ENCODE measurements at regions not wholly inside any gene's neighbourhood (a gene's known extent, or its start where the extent isn't known, plus 50 kb on each side); places are given as distances from the start of the nearest gene placed in this dataset.

- no peak overlapping the region for H3K4me2 ChIP-seq (ENCODE audit: low read depth, low read length, poor library complexity, severe bottlenecking)
- H3K4me1 ChIP-seq (ENCODE audit: insufficient read depth, low read length, poor library complexity, severe bottlenecking) = no peaks in the 10 kb centered on the region
- H4K20me1 ChIP-seq (ENCODE audit: insufficient read depth, low read length, poor library complexity, severe bottlenecking) = no peaks in the 10 kb centered on the region
- no peaks in the 10 kb centered on the region for H3K27me3 ChIP-seq (ENCODE audit: insufficient read depth, low read length, poor library complexity, severe bottlenecking)
- H3F3A ChIP-seq (ENCODE audit: low read depth) = no peaks in the 10 kb centered on the region
- no peaks in the 10 kb centered on the region for H3K9me2 ChIP-seq (replicated peaks; ENCODE audit: low read depth, low read length)
- no peak overlapping the region for H3K9ac ChIP-seq (ENCODE audit: low read depth, low read length, poor library complexity, severe bottlenecking)
- H3K36me3 ChIP-seq (ENCODE audit: insufficient read depth, low read length) = no peaks in the 10 kb centered on the region
- peaks cover 3% of the 10 kb centered on the region; the same call in 1 of the 2 replicates for H3K9me3 ChIP-seq (ENCODE audit: insufficient read depth, low read depth, low read length)
- H3K79me2 ChIP-seq (ENCODE audit: insufficient read depth, low read length) = no peaks in the 10 kb centered on the region
- TF ChIP-seq EZH2phosphoT487 (IDR thresholded peaks at IDR 0.05; ENCODE audit: borderline replicate concordance) = no peak
- H3K4me3 ChIP-seq (ENCODE audit: low read length, poor library complexity, severe bottlenecking) = no peak overlapping the region
- H2AFZ ChIP-seq (ENCODE audit: low read length) = no peak overlapping the region
These were observed 772.3 kb upstream of the ADAMTS5 start for GRCh38 chr21:27739187-27739586.

DNA sequence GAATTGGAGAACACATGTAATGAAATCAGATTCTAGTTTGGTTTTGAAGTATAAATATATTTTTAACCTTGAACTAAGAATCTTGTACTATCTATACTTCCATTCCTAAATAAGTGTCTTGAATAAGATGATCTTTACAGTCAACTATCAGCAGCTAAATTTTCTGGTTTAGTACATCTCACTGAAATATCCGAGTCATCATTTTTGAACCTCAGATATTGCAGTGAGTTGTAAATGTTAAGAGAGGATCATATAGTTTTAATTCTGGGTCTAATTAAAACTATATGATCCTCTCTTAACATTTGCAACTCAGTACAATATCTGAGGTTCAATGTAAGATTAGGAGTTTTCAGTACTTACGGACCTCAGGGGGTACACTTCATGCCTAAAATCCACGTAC, 768.8 kb upstream of the ADAMTS5 start:
- Histone ChIP-seq H3K36me3 (ENCODE audit: insufficient read depth, low read length) (no peaks in the 10 kb centered on the region), H3K79me2 (ENCODE audit: insufficient read depth, low read length) (no peaks in the 10 kb centered on the region), H3K9me3 (ENCODE audit: insufficient read depth, low read depth, low read length) (no peaks in the 10 kb centered on the region), H3K27me3 (ENCODE audit: insufficient read depth, low read length, poor library complexity, severe bottlenecking) (no peaks in the 10 kb centered on the region), H2AFZ (ENCODE audit: low read length) (no peak overlapping the region), H3K4me3 (ENCODE audit: low read length, poor library complexity, severe bottlenecking) (no peak overlapping the region), H3K9me2 (replicated peaks; ENCODE audit: low read depth, low read length) (no peaks in the 10 kb centered on the region), H3K4me1 (ENCODE audit: insufficient read depth, low read length, poor library complexity, severe bottlenecking) (no peaks in the 10 kb centered on the region), H4K20me1 (ENCODE audit: insufficient read depth, low read length, poor library complexity, severe bottlenecking) (no peaks in the 10 kb centered on the region), H3K4me2 (ENCODE audit: low read depth, low read length, poor library complexity, severe bottlenecking) (no peak overlapping the region), H3K9ac (ENCODE audit: low read depth, low read length, poor library complexity, severe bottlenecking) (no peak overlapping the region), H3F3A (ENCODE audit: low read depth) (no peaks in the 10 kb centered on the region)
- TF ChIP-seq EZH2phosphoT487 (IDR thresholded peaks at IDR 0.05; ENCODE audit: borderline replicate concordance) (no peak), CTCF (conservative IDR thresholded peaks at IDR 0.05; ENCODE audit: low read length) (no peak)

DNA sequence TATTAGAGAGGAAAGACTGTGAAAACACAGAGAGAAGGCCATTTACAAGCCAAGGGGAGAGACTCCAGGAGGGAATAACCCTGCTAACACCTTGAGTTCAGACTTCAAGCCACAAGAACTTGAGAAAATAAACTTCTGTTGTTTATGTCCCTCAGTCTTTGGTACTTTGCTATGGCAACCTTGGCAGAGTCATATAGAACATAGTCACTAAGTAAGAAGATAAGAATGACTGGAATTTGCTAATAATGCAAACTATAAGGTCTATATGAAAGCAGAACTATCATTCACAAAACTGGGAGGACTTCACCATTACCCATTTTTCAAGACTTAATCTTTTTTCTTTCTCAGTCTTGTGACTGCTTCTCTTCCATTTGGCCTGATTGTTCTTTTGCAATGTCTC, 767.3 kb upstream of the ADAMTS5 start:
- Histone ChIP-seq H3K79me2 (ENCODE audit: insufficient read depth, low read length) (no peaks in the 10 kb centered on the region), H4K20me1 (ENCODE audit: insufficient read depth, low read length, poor library complexity, severe bottlenecking) (no peaks in the 10 kb centered on the region), H3K4me2 (ENCODE audit: low read depth, low read length, poor library complexity, severe bottlenecking) (no peak overlapping the region), H3K9ac (ENCODE audit: low read depth, low read length, poor library complexity, severe bottlenecking) (no peak overlapping the region), H3K9me3 (ENCODE audit: insufficient read depth, low read depth, low read length) (no peaks in the 10 kb centered on the region), H3K36me3 (ENCODE audit: insufficient read depth, low read length) (no peaks in the 10 kb centered on the region), H3K4me3 (ENCODE audit: low read length, poor library complexity, severe bottlenecking) (no peak overlapping the region), H3K27me3 (ENCODE audit: insufficient read depth, low read length, poor library complexity, severe bottlenecking) (no peaks in the 10 kb centered on the region), H3K9me2 (replicated peaks; ENCODE audit: low read depth, low read length) (no peaks in the 10 kb centered on the region), H3K4me1 (ENCODE audit: insufficient read depth, low read length, poor library complexity, severe bottlenecking) (no peaks in the 10 kb centered on the region), H2AFZ (ENCODE audit: low read length) (no peak overlapping the region), H3F3A (ENCODE audit: low read depth) (no peaks in the 10 kb centered on the region)
- TF ChIP-seq CTCF (conservative IDR thresholded peaks at IDR 0.05; ENCODE audit: low read length) = no peak
- TF ChIP-seq EZH2phosphoT487 (IDR thresholded peaks at IDR 0.05; ENCODE audit: borderline replicate concordance) = no peak

- no peak overlapping the region for H2AFZ ChIP-seq (ENCODE audit: low read length)
- H3K9me2 ChIP-seq (replicated peaks; ENCODE audit: low read depth, low read length) = no peaks in the 10 kb centered on the region
- no peaks in the 10 kb centered on the region for H3F3A ChIP-seq (ENCODE audit: low read depth)
- no peaks in the 10 kb centered on the region for H3K79me2 ChIP-seq (ENCODE audit: insufficient read depth, low read length)
- H3K4me2 ChIP-seq (ENCODE audit: low read depth, low read length, poor library complexity, severe bottlenecking) = no peak overlapping the region
- no peaks in the 10 kb centered on the region; the same call in 1 of the 2 replicates for H3K9me3 ChIP-seq (ENCODE audit: insufficient read depth, low read depth, low read length)
- H3K4me1 ChIP-seq (ENCODE audit: insufficient read depth, low read length, poor library complexity, severe bottlenecking) = no peaks in the 10 kb centered on the region
- H3K9ac ChIP-seq (ENCODE audit: low read depth, low read length, poor library complexity, severe bottlenecking) = no peak overlapping the region
- H3K36me3 ChIP-seq (ENCODE audit: insufficient read depth, low read length) = no peaks in the 10 kb centered on the region
- no peak overlapping the region for H3K4me3 ChIP-seq (ENCODE audit: low read length, poor library complexity, severe bottlenecking)
- H3K27me3 ChIP-seq (ENCODE audit: insufficient read depth, low read length, poor library complexity, severe bottlenecking) = no peaks in the 10 kb centered on the region
- H4K20me1 ChIP-seq (ENCODE audit: insufficient read depth, low read length, poor library complexity, severe bottlenecking) = no peaks in the 10 kb centered on the region
- TF ChIP-seq EZH2phosphoT487 (IDR thresholded peaks at IDR 0.05; ENCODE audit: borderline replicate concordance) (no peak), CTCF (conservative IDR thresholded peaks at IDR 0.05; ENCODE audit: low read length) (no peak)
These were observed 759.0 kb upstream of the ADAMTS5 start for GRCh38 chr21:27725916-27726315.

All from Loucy (cell line).